Hypothalamus (tissue), 51 donors: ENCODE measurements at regions not wholly inside any gene's neighbourhood (a gene's known extent, or its start where the extent isn't known, plus 50 kb on each side); places are given as distances from the start of the nearest gene placed in this dataset.
A peak's percentile ranks its signal among the peaks of the same experiment; 100 is the strongest.

Experiments used
- DNase-seq, 51 donors: peaks; one replicate each; lab custom pipeline; 2025; lab: John Stamatoyannopoulos, UW

DNA sequence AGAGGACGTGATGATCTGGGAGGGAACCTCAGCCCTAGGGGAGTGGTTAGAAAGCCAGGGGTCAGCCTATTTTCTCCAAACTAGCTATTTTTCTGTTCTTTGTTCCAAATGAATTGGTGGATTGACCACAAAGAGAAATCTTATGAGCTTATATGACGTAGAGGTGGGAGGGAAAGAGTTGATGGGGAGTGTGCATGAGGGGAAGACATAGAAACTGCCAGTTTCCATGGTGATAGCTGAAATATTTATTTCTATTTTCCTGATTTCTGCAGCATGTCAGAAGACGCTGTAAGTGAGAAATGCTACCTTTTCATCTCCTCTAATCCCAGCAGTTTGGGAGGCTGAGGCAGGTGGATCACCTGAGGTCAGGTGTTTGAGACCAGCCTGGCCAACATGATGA is 51.4 kb upstream of the CISTR start:
- DNase-seq = no peak

DNA sequence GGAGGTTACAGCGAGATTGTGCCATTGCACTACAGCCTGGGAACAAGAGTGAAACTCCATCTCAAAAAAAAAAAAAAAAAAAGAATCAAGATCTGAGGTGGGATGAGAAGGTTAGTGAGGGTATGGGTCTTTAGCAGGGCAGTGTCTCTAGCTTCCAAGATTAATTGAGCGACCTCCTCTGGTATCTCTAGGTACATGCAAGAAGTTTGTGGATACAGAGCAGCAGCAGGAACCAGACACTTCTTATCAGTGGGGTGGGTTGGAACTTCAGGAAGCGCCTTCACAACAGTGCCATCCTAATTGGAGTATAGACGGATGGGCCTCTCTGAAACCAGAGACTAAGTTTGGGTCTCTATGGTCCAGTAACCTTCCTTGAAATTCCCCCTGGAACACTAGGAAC is 51.9 kb upstream of the CISTR start:
- DNase-seq = no peak

DNA sequence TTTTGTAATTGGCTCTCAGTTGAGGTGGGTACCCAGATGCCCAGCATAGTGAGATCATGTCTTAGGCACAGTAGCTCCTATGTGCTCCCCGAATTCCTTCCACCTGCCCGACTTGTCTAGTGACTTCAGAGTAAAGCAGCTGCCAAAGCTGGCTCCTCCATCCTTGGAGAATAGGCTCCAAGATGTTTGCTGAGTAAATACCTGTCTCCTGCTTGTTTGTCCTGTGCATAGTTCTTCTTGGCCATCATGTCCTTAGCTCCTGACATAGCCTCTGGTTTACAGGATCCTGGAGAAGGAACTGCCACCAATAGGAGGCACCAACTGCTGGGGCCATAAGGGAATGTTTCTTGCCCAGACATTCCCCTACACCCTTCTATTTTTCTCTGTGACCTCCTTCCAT is 52.6 kb upstream of the CISTR start:
- DNase-seq = no peak

DNA sequence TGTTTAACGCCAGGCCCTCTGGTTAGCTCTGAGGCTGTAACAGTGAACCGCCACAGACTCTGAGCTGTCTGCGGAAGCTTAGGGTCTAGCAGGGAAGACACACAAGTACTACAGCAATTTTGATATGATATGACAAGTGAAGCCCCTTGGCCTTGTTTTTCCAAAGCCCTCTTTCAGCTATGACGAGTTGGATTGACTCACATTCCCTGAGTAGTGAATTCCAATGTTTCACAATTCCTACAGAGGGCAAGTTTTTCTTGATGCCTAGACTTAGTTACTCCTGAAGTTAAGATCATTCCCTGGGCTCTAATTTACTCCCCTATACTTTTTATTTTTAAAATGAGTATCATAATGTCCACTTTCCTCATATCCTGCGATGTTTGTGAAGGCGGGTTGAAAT is 53.3 kb upstream of the CISTR start:
- no peak for DNase-seq

DNA sequence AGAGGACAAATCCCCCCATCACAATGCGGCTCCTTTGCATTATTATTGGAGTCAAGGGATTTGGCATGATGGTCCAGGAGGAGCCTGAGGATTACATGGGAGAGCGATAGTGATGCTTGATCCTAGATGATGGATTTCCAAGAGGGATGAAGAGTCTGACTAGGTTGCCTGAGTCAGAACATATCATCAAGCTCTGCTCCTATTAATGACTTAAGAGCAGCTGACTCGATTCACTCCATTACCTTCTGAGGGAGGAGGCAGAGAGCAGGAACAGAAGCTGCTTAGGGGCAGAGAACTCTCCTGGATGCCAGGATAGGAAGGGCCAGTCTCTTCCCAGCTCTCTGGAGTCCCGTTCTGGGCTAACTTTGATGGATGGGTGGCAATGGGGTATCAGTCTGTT is 54.0 kb upstream of the CISTR start:
- no peak for DNase-seq

DNA sequence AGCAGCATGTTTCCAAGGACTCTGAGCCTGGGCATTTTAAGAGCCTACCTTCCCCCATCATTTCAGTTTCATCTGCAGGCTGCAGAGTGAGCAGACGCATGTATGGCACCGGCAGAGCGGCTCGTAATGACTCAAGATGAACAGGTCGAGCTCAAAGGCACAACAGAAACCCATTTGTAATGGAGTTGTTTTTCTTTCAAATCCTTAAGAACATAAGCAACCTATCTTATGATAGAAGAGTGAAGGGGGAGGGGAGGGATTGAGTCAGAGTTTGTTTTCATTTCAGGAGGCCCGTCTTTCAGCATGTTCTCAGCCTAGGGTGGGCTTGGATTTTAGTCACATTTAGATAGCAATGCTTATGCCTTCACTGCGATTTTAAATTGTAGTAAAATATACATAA is 54.9 kb upstream of the CISTR start:
- peak in 1 of 51 donors; percentile 19 for DNase-seq

DNA sequence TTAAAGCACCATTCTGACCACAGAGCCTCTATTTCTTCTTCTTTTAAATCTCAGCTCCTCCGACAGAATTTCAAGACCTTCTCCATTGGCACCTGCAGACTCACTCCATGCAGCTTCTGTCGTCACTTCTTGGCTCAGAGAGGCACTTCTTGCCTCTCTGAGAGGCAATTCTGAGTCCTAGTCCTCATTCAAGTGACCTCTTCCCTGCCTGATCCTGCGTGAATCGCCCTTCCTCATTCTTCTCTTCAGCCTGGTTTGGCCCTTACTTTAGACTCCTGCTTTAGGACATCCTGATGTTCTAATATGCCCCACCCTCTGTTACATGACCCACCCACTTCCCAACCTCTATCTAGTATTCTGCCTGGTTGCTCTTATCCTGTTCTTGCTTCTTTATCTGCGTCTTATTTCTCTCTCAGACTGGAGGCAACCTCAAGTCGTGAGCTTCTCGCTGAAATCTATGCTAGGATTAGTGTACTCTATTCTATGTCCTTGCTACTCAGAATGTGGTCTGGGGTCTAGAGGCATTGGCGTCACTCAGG is 55.6 kb upstream of the CISTR start:
- no peak for DNase-seq

DNA sequence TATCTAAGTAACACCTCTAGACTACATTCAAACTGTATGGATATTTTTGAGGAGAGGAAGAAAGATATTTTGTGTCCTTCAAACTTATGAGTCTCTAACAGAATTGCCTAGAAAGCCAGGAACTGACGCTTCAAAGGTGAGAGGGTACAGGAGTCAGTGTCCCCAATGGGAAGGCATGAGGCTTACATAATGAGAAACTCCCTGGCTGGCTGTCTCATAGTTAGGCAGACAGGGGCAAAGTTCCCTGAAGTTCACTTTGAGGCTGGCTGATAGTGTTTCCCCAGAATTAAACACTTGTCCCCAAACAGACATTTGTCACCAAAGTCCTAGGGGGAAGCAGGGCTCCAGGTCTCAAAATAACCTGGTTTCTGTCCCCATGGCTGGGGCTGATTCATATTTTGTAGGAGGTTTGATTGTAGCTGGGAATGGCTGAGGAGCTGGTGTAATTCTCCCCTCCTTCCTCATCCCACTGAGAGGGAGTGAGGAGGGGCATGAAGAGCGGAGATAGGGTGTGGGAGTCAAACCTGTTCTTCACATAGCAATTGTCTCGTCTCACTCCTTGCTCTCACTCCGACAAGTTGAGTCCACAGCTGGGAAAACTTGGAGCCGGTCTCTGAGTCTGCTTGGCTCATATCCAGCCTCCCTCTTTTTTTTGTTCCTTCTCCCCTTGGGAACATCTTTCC is 56.4 kb upstream of the CISTR start:
- peak in 1 of 51 donors; percentile 19 for DNase-seq

DNA sequence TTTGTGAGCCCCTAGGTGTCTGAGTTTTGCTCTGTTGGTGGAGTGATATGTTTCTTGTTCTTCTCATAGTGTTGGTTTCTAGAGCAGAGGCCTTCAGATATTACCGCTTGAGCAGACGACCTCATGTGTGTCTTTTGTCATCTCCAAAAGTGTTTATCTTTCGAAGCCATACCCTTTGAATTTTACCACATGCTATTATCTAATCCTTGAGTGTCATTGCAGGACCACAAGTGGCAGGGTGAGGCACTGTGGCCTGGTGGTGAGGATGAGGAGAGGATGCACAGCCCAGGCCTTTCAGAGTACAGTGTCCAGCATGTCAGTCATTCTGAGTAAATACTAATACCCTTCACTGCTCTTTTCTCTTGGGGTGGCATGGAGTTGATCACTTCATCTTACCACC is 57.2 kb upstream of the CISTR start:
- DNase-seq = no peak

DNA sequence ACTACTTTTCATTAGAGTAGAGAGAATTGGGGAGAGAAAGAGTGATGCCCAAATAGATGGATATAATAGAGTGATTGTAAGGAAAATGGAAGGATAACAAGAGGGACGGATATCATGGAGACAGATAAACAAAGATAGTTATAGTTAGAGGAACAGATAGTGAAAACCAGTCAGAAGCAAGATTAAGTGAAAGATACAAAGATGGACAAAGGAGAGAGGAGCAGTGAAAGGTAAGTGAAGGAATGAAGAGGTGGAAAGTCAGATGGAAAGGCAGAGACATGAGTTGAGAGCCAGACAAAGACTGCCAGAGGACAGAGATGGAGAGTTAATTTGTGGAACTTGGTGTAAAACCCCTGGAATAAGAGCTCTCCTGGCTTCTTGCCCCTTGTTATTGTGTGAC is 59.2 kb upstream of the CISTR start:
- DNase-seq = no peak

DNA sequence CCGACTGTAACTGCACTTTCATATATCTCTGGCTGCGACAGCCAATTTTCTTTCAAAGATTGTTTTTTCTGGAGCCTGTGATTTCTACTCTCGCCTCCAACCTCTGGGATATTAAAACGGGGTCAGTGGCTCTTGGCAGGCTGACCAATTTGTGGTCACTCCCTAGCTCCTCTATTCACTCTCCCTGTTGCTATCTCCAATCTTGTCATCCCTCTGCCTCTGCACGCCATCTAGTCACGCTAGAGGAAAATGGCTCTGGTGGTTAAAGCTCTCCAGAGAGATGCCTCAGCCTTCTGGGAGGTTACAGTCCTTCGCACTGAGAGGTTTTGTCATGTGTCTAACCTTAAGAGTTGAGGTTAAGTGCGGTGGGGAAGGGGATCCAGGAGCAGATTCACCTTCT is 59.8 kb upstream of the CISTR start:
- no peak for DNase-seq

DNA sequence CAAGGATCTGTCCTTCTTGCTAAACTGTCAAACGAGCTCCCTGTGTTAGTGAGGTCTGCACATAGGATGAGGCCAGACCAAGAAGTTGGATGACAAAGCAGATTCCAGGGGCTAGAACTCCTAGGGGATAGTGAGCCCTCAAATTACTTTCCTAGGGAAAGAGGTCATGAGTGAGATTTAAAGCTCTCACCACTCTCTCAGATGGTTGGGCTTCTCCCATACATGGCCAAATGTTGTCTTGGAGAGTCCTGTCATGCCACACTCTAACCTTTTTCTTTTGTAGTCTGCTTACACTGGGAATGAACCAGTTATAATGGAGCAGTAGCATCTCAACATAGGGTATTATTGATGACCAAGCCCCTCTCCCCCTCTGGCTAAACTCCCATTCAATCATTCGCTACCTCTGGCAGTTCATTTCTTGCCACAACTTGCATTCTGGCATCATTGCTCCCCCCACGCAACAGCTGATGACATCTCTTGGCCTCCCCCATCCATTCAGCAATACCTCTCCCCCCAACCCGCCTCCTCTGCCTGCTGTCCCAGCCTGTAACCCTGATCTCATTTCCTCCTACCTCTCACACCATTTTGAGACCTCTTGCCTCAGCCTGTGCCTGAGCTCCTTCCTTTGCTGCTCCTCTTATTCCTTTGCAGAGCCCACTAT is 64.7 kb upstream of the CISTR start:
- no peak for DNase-seq

DNA sequence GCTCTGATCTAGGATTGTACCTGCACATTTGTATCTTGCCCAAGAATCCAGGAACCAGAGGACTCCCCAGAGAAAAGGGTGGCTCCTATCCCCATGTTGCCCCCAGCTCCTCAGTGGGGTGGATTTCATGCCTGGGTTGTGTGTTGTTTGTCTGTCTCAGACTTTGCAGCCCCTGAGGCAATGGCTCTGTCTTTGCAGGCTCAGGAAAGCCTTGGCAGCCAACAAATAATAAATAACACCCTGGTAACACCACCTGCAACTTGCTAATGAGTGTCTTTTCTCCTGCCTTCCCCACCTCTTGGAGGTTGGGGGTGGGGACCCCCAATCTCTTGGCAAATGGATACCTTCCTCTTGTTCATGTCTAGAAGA is 65.2 kb upstream of the CISTR start:
- no peak for DNase-seq

DNA sequence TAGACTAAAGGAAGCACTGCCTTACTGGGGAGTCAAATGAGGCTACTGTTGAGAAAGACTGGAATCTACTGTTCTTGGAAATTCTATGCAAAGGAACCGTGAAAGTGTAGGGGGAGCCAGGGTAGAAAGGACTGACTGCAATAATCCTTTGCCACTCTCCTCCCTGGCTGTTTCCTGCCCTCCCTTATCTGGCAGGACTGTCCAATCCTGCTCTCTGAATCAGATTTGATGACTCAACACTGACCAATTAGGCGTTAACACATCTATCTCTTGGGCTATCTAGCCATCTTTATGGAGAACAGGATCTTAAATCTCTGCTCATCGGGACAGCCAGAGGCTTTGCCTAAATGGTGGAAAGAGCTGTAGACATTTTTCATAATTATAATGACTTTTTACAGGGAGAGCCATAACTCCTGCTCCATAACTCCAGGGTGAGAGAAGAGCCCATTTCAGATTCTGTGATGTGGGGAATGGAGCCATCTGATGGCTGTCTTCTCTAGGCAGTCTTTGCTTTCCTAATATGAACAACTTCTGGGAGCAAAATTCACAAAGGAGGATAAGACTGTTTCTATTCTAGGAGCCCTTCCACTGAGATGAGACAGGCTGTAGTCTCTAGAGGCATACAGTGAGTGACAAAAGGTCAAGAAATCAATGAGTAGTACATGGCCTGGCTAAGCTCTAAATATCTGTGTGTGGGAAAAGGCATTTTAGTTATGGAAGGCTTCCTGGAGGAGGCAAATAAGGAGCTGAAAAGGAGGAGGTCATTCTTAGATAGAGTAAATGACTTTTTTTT is 68.9 kb upstream of the CISTR start:
- no peak for DNase-seq

DNA sequence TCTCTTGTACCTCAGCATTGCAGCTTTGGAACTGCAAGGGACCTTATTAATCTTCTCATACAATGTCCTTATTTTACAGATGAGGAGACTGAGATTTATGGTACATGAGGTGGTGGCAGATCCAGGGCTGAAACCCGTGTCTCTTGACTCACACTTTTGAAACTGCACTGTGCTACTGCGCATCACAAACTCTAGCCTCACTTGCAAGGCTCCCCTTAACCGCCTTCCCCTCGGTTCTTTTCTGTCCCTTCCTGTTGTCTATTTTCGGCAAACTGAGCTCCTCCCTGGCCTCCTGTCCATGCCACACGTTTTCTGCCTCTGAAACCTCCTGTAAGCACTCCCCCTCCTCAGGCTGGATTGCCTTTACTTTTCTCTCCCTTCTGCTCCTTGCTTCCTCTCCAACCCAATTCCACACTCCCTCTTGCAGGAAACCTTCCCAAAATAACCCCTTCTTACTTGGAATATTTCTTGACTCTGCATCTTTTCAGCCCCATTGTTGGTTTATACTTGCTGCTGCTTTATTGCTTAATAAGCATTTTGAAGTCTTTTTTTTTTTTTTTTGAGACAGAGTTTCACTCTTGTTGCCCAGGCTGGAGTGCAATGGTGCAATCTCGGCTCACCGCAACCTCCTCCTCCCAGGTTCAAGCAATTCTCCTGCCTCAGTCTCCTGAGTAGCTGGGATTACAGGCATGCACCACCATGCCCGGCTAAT is 72.4 kb upstream of the CISTR start:
- no peak for DNase-seq

DNA sequence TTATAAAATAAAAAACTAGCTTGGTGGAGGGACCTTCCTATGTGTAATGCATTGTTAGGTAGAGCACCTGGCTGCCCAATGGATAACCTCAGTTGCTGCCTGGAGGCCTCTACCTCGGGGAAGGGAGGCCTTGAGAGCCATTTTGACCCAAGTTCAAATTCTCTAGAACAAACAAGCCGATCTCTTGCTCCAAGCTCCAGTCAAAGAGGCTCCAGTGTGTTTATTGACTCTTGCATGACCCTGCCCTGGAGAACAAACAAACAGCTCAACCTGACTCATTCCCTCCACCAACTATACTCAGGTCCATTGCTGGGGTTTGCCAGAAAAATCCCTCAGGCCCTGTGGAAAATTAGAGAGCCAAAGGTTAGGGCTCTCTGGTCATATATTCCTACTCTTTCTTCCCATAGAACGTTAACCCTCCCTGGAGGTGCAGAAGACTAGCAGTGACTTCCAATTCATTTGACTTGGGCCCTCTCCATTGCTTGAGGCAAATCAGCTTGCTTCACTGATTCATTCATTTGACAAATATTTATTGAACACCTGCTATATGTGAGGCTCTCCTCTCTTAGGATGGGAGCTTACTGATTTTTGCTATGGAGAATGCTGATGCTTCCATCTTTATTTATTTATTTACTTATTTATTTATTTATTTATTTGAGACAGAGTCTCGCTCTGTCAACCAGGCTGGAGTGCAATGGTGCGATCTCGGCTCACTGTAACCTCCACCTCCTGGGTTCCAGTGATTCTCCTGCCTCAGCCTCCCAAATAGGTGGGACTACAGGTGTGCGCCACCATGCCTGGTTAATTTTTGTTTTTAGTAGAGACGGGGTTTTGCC is 73.7 kb upstream of the CISTR start:
- no peak for DNase-seq

DNA sequence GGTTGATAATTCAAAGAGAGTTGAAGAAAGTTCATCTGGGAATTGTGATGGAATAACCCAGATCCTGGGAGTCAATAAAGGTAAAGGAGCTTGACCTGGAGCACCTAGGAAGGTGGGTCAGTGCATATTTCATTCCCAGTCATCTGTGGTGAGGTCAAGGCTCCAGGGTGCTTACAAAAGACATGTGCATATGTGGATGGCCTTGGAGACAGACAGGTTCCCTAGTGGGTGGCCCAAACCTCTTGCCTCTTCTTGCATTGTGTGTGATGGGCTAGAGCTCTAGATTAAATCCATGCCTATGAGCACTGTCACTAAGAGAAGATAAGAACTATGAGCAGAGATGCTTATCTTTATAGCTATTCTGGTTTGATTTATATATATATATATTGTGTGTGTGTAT is 75.5 kb upstream of the CISTR start:
- DNase-seq = no peak

DNA sequence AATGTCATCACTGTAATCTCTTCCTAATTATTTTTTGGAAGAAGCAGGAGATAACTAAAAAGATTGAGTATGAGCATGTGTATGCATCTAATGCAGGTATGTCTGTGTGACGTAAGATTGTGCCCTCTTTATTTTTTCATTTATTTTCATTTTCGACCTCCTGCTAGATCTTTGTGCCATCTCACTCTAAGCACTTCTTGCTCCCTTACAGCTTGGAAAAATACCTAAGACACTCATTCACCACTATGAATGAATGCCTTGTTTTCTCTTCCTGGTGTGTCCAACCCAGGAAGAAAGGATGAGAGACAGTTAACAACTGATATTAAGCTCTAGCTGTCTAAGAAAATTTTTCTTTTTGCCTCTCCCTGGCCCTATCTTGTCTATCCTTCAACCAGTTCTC is 76.8 kb upstream of the CISTR start:
- DNase-seq = no peak

DNA sequence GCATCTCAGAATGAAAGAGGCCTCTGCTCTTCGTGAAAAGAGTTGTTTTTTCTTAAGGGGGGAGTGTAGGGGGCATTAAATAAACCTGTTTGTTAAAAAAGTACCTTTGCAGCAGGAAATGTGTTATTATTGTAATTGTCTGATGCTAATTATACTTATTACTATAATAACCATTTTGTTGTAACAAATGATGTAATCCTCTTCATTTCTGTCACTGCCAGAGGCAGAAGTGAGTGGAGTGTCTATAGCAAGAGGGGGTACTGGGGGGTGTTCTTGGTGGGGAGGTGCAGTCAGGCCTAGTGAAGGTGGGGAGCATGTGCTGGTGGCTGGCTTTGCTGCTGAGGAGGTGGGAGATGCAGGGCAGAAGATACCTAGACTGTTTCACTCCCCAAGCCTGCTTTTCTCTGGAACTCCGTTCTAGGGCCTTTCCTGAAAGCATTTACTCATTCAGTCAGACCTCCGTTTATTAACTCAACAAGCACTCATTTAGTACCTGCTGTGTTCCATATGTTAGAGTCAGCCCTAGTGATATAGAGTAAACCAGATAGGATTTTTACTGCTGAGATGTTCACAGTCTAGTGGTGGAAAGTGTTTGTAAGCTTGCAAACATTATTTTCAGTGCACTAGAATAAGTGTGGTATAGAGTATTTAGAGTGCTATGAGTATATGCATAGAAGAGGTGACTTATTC is 77.5 kb upstream of the CISTR start:
- DNase-seq = no peak

DNA sequence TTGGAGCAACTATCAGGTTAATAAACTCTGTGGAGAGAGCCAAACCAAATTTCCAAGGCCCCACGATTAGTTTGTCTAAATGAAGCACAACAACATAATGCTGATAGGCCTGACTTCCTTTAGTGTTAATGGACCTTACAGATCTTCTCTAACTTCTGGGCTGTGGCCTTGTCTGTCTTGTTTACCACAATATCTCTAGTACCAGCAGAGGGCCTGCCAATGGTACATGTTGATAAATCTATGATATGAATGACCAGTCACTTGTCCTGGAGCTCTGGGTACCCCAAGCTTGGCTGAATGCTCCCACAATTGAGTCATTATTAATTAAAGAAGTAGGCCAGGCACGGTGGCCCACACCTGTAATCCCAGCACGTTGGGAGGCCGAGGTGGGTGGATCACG is 78.9 kb upstream of the CISTR start:
- DNase-seq = no peak
